ENCODE measurements at regions not wholly inside any gene's neighbourhood (a gene's known extent, or its start where the extent isn't known, plus 50 kb on each side); places are given as distances from the start of the nearest gene placed in this dataset.
"Not testable (repeated sequence)": the region's sequence is repeated elsewhere in the genome, so short reads cannot be mapped to it uniquely, and the experiment has no call there.

GRCh38 chr5:159678657-159679392 lies 237.5 kb upstream of the ADRA1B start:
- no peak for DNase-seq (ENCODE audit: low read depth)
- no peak for TF ChIP-seq CTCF (IDR thresholded peaks at IDR 0.05; ENCODE audit: control insufficient read depth, insufficient read depth, low read depth, low read length, missing control alignments)
- H3K4me3 ChIP-seq (ENCODE audit: control insufficient read depth, low read depth, low read length) = no peak overlapping the region

- no peak for TF ChIP-seq CTCF (IDR thresholded peaks at IDR 0.05; ENCODE audit: control insufficient read depth, insufficient read depth, low read depth, low read length, missing control alignments)
- no peak for DNase-seq (ENCODE audit: low read depth)
- no peak overlapping the region for H3K4me3 ChIP-seq (ENCODE audit: control insufficient read depth, low read depth, low read length)
Observed at GRCh38 chr5:159680095-159680494, 236.2 kb upstream of the ADRA1B start.

- no peak for TF ChIP-seq CTCF (IDR thresholded peaks at IDR 0.05; ENCODE audit: control insufficient read depth, insufficient read depth, low read depth, low read length, missing control alignments)
- DNase-seq (ENCODE audit: low read depth) = no peak
- no peak overlapping the region for H3K4me3 ChIP-seq (ENCODE audit: control insufficient read depth, low read depth, low read length)
Observed at GRCh38 chr5:159681661-159682060, 234.6 kb upstream of the ADRA1B start.

GRCh38 chr5:159682623-159683022 lies 233.7 kb upstream of the ADRA1B start:
- TF ChIP-seq CTCF (IDR thresholded peaks at IDR 0.05; ENCODE audit: control insufficient read depth, insufficient read depth, low read depth, low read length, missing control alignments) = no peak
- DNase-seq (ENCODE audit: low read depth) = no peak
- no peak overlapping the region for H3K4me3 ChIP-seq (ENCODE audit: control insufficient read depth, low read depth, low read length)

GRCh38 chr5:159687892-159688291 lies 228.4 kb upstream of the ADRA1B start:
- DNase-seq (ENCODE audit: low read depth); H3K4me3 ChIP-seq (ENCODE audit: control insufficient read depth, low read depth, low read length): not testable (repeated sequence)

- TF ChIP-seq CTCF (IDR thresholded peaks at IDR 0.05; ENCODE audit: control insufficient read depth, insufficient read depth, low read depth, low read length, missing control alignments) = no peak
- DNase-seq (ENCODE audit: low read depth) = no peak
- no peak overlapping the region for H3K4me3 ChIP-seq (ENCODE audit: control insufficient read depth, low read depth, low read length)
Observed at GRCh38 chr5:159695741-159696294, 220.5 kb upstream of the ADRA1B start.

GRCh38 chr5:159697530-159697929 lies 218.8 kb upstream of the ADRA1B start:
- no peak for DNase-seq (ENCODE audit: low read depth)
- no peak for TF ChIP-seq CTCF (IDR thresholded peaks at IDR 0.05; ENCODE audit: control insufficient read depth, insufficient read depth, low read depth, low read length, missing control alignments)
- no peak overlapping the region for H3K4me3 ChIP-seq (ENCODE audit: control insufficient read depth, low read depth, low read length)
